H9 (cell line): ENCODE measurements at regions not wholly inside any gene's neighbourhood (a gene's known extent, or its start where the extent isn't known, plus 50 kb on each side); places are given as distances from the start of the nearest gene placed in this dataset.

Experiments
- DNase-seq: peaks from one replicate; pipeline ENCODE4 v3.0.0-alpha.2; 2017
- H2AFZ ChIP-seq: one replicate; pipeline ENCODE4 v1.6.1; 2013; ENCODE audit warnings: mild to moderate bottlenecking, low read length, control low read depth, moderate library complexity
- H2AK5ac ChIP-seq: 2 replicates; pipeline ENCODE4 v1.6.1; 2013; ENCODE audit warnings: low read length, control low read depth, mixed read lengths; ENCODE audit not compliant: insufficient read length
- H2BK120ac ChIP-seq: one replicate; pipeline ENCODE4 v1.6.1; 2013; ENCODE audit warnings: low read depth, mild to moderate bottlenecking, low read length, control low read depth, inconsistent platforms; ENCODE audit not compliant: poor library complexity, severe bottlenecking
- H2BK12ac ChIP-seq: 2 replicates; pipeline ENCODE4 v1.6.1; 2013; ENCODE audit warnings: low read length, control low read depth, mixed read lengths, low read depth; ENCODE audit not compliant: insufficient read length
- H2BK15ac ChIP-seq: 2 replicates; pipeline ENCODE4 v1.6.1; 2013; ENCODE audit warnings: low read depth, low read length, control low read depth
- H2BK20ac ChIP-seq: one replicate; pipeline ENCODE4 v1.6.1; 2013; ENCODE audit warnings: low read depth, mild to moderate bottlenecking, low read length, control low read depth, inconsistent platforms; ENCODE audit not compliant: poor library complexity, severe bottlenecking
- H2BK5ac ChIP-seq: 2 replicates; pipeline ENCODE4 v1.6.1; 2013; ENCODE audit warnings: low read length, control low read depth, mixed read lengths; ENCODE audit not compliant: insufficient read length
- H3K14ac ChIP-seq: 2 replicates; pipeline ENCODE4 v1.6.1; 2013; ENCODE audit warnings: low read length, control low read depth; ENCODE audit not compliant: insufficient read depth
- H3K18ac ChIP-seq: 2 replicates; pipeline ENCODE4 v1.6.1; 2013; ENCODE audit warnings: low read depth, mild to moderate bottlenecking, mixed read lengths, low read length, control low read depth; ENCODE audit not compliant: insufficient read length
- H3K23ac ChIP-seq: 2 replicates; pipeline ENCODE4 v1.6.1; 2013; ENCODE audit warnings: low read length, control low read depth, mixed read lengths, low read depth; ENCODE audit not compliant: insufficient read length
- H3K23me2 ChIP-seq: 2 replicates; pipeline ENCODE4 v1.6.1; 2013; ENCODE audit warnings: low read depth, mild to moderate bottlenecking, mixed read lengths, low read length, control low read depth; ENCODE audit not compliant: insufficient read length, poor library complexity, severe bottlenecking
- H3K27ac ChIP-seq: 2 replicates; pipeline ENCODE4 v1.5.1; 2013; ENCODE audit warnings: low read length, control low read depth, mixed read lengths, low read depth; ENCODE audit not compliant: insufficient read length
- H3K27me3 ChIP-seq: 2 replicates; pipeline ENCODE4 v1.6.1; 2013; ENCODE audit warnings: low read length, control low read depth, inconsistent platforms; ENCODE audit not compliant: insufficient read depth
- H3K4ac ChIP-seq: 2 replicates; pipeline ENCODE4 v1.6.1; 2013; ENCODE audit warnings: low read depth, mild to moderate bottlenecking, control low read depth, inconsistent platforms, low read length, moderate library complexity
- H3K4me1 ChIP-seq: 2 replicates; pipeline ENCODE4 v1.6.1; 2013; ENCODE audit warnings: low read length, control low read depth, inconsistent platforms; ENCODE audit not compliant: insufficient read depth
- H3K4me2 ChIP-seq: 2 replicates; pipeline ENCODE4 v1.6.1; 2013; ENCODE audit warnings: low read length, control low read depth, mixed read lengths; ENCODE audit not compliant: insufficient read length, insufficient read depth
- H3K56ac ChIP-seq: 2 replicates; pipeline ENCODE4 v1.6.1; 2013; ENCODE audit warnings: low read depth, mild to moderate bottlenecking, mixed read lengths, low read length, control low read depth; ENCODE audit not compliant: insufficient read length
- H3K79me1 ChIP-seq: 2 replicates; pipeline ENCODE4 v1.6.1; 2013; ENCODE audit warnings: low read depth, mild to moderate bottlenecking, moderate library complexity, low read length, control low read depth, inconsistent platforms; ENCODE audit not compliant: insufficient read depth, poor library complexity, severe bottlenecking
- H3K79me2 ChIP-seq: 2 replicates; pipeline ENCODE4 v1.6.1; 2013; ENCODE audit warnings: low read length, control low read depth, inconsistent platforms; ENCODE audit not compliant: insufficient read depth
- H3K9ac ChIP-seq: 2 replicates; pipeline ENCODE4 v1.6.1; 2013; ENCODE audit warnings: low read length, control low read depth, mixed read lengths; ENCODE audit not compliant: insufficient read length; ENCODE audit errors: extremely low read depth
- H3K9me3 ChIP-seq: one replicate; pipeline ENCODE4 v1.6.1; 2013; ENCODE audit warnings: low read depth, low read length, inconsistent platforms; ENCODE audit not compliant: control insufficient read depth
- H3T11ph ChIP-seq: one replicate; pipeline ENCODE4 v1.6.1; 2013; ENCODE audit warnings: mild to moderate bottlenecking, low read length, control low read depth, inconsistent platforms
- H4K20me1 ChIP-seq: one replicate; pipeline ENCODE4 v1.6.1; 2013; ENCODE audit not compliant: control insufficient read depth, insufficient read length, insufficient read depth
- H4K5ac ChIP-seq: 2 replicates; pipeline ENCODE4 v1.6.1; 2013; ENCODE audit warnings: low read depth, mild to moderate bottlenecking, mixed read lengths, low read length, control low read depth; ENCODE audit not compliant: insufficient read length
- H4K8ac ChIP-seq: replicated peaks from 2 replicates; pipeline ENCODE4 v1.6.1; 2013; ENCODE audit warnings: low read length, control low read depth, mixed read lengths, low read depth; ENCODE audit not compliant: insufficient read length
- H4K91ac ChIP-seq: 2 replicates; pipeline ENCODE4 v1.6.1; 2013; ENCODE audit warnings: low read depth, mild to moderate bottlenecking, moderate library complexity, mixed read lengths, low read length, control low read depth; ENCODE audit not compliant: insufficient read length
- H3K27ac Mint-ChIP-seq, 3 experiments: 2 replicates in 2 of 3; 3 replicates in 1 of 3; pipeline ENCODE4 v1.8.0; 2020 to 2021; ENCODE audit warnings: mixed read lengths in 3 of 3, mild to moderate bottlenecking in 1 of 3, moderate library complexity in 1 of 3
- H3K27me3 Mint-ChIP-seq: 2 replicates; pipeline ENCODE4 v1.8.0; 2021; ENCODE audit warnings: low read depth, mild to moderate bottlenecking, moderate library complexity, mixed read lengths
- H3K36me3 Mint-ChIP-seq, 3 experiments: 2 replicates in 2 of 3; 3 replicates in 1 of 3; pipeline ENCODE4 v1.8.0; 2020 to 2021; ENCODE audit warnings: low read depth in 3 of 3, mixed read lengths in 3 of 3; ENCODE audit not compliant: insufficient read depth in 1 of 3
- H3K4me1 Mint-ChIP-seq, 2 experiments: 2 replicates each; pipeline ENCODE4 v1.8.0; 2020; ENCODE audit warnings: mixed read lengths in 2 of 2
- H3K4me3 Mint-ChIP-seq, 2 experiments: 2 replicates in 1 of 2; 3 replicates in 1 of 2; pipeline ENCODE4 v1.8.0; 2020 to 2021; ENCODE audit warnings: mild to moderate bottlenecking in 2 of 2, mixed read lengths in 2 of 2, moderate library complexity in 1 of 2
- H3K9me3 Mint-ChIP-seq, 2 experiments: 2 replicates in 1 of 2; 3 replicates in 1 of 2; pipeline ENCODE4 v1.8.0; 2020; ENCODE audit warnings: mild to moderate bottlenecking in 2 of 2, mixed read lengths in 2 of 2, moderate library complexity in 1 of 2
- WGBS: extraction: QIAGEN DNeasy Blood & Tissue Kit; methylation state at CpG from one replicate; pipeline ENCODE4 v1.1.7; 2013; ENCODE audit warnings: missing lambda C conversion rate, low lambda C conversion rate, mixed read lengths; ENCODE audit not compliant: insufficient read length; ENCODE audit errors: extremely low coverage; 5-methylcytosine and 5-hydroxymethylcytosine counted together
- TF ChIP-seq, protein P1 (sequence below): fragments of 200-600 bp; sonication (generic); conservative IDR thresholded peaks from 3 replicates; pipeline ENCODE4 v1.8.0; 2021; ENCODE audit warnings: antibody characterized with exemption, mild to moderate bottlenecking

DNA sequence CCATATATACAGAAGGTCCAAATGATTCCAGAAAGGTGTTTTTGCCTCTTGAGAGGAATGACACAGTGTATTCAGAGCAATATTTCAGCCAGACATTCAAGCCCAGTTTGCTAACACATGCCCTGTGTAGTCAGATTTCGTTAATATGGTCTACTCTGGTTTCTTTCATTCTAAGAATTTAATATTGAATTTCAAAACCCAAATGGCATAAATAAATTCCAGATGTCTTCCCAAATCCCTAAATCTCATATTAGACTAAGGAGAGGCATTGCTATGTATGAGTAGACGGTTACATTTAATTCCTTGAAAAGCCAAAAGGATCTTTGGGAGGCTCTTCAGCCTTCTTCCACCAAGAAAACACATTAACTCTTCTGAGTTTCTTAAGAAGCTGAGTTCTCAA lies 66.3 kb upstream of the C1QTNF7 start:
- H3K23me2 ChIP-seq: no peaks in the 10 kb centered on the region
- no peak overlapping the region for H3K27ac Mint-ChIP-seq
- no peaks in the 10 kb centered on the region for H4K20me1 ChIP-seq
- H2AK5ac ChIP-seq: no peak overlapping the region
- no peak overlapping the region for H4K5ac ChIP-seq
- peaks cover 4 to 8% of the 10 kb centered on the region in 2 experiments; a peak in 3 of 4 replicates for H3K4me1 Mint-ChIP-seq
- no peak overlapping the region for H4K8ac ChIP-seq
- H3K27ac ChIP-seq: no peak overlapping the region
- H3K4me3 Mint-ChIP-seq: no peak overlapping the region
- H3K4ac ChIP-seq: no peak overlapping the region
- DNase-seq: no peak
- no peaks in the 10 kb centered on the region for H3K36me3 Mint-ChIP-seq
- no peaks in the 10 kb centered on the region for H3K9me3 ChIP-seq
- H2BK12ac ChIP-seq: no peak overlapping the region
- no peaks in the 10 kb centered on the region; a peak in 2 of 5 replicates for H3K9me3 Mint-ChIP-seq
- no peaks in the 10 kb centered on the region for H3K4me1 ChIP-seq
- TF ChIP-seq, protein P1, sequence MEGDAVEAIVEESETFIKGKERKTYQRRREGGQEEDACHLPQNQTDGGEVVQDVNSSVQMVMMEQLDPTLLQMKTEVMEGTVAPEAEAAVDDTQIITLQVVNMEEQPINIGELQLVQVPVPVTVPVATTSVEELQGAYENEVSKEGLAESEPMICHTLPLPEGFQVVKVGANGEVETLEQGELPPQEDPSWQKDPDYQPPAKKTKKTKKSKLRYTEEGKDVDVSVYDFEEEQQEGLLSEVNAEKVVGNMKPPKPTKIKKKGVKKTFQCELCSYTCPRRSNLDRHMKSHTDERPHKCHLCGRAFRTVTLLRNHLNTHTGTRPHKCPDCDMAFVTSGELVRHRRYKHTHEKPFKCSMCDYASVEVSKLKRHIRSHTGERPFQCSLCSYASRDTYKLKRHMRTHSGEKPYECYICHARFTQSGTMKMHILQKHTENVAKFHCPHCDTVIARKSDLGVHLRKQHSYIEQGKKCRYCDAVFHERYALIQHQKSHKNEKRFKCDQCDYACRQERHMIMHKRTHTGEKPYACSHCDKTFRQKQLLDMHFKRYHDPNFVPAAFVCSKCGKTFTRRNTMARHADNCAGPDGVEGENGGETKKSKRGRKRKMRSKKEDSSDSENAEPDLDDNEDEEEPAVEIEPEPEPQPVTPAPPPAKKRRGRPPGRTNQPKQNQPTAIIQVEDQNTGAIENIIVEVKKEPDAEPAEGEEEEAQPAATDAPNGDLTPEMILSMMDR: no peak
- no peak overlapping the region for H2AFZ ChIP-seq
- no peak overlapping the region for H3K9ac ChIP-seq
- H3K18ac ChIP-seq: no peak overlapping the region
- no peak overlapping the region for H3K56ac ChIP-seq
- H2BK5ac ChIP-seq: no peak overlapping the region
- no CpG with 5 or more reads among the region's 2 CpGs for WGBS
- no peaks in the 10 kb centered on the region for H3K79me2 ChIP-seq
- H3T11ph ChIP-seq: no peak overlapping the region
- no peak overlapping the region for H2BK20ac ChIP-seq
- H2BK15ac ChIP-seq: no peak overlapping the region
- no peak overlapping the region for H4K91ac ChIP-seq
- H3K79me1 ChIP-seq: no peaks in the 10 kb centered on the region
- H3K27me3 Mint-ChIP-seq: no peaks in the 10 kb centered on the region
- no peaks in the 10 kb centered on the region for H3K27me3 ChIP-seq
- no peak overlapping the region for H3K14ac ChIP-seq
- no peak overlapping the region for H2BK120ac ChIP-seq
- H3K23ac ChIP-seq: no peak overlapping the region
- H3K4me2 ChIP-seq: no peak overlapping the region
